ENCODE measurements at regions not wholly inside any gene's neighbourhood (a gene's known extent, or its start where the extent isn't known, plus 50 kb on each side); places are given as distances from the start of the nearest gene placed in this dataset.

- TF ChIP-seq CTCF (IDR thresholded peaks at IDR 0.05; ENCODE audit: low read length) (no peak), EZH2 (IDR thresholded peaks at IDR 0.05; ENCODE audit: borderline replicate concordance, low read length) (no peak)
- Histone ChIP-seq H3K4me1 (ENCODE audit: insufficient read depth, low read length, severe bottlenecking) (peaks cover 9% of the 10 kb centered on the region), H3K4me2 (ENCODE audit: low read length) (no peak overlapping the region), H3K27ac (ENCODE audit: low read depth, low read length, poor library complexity, severe bottlenecking) (no peak overlapping the region), H4K20me1 (ENCODE audit: insufficient read depth, low read length) (no peaks in the 10 kb centered on the region), H3K9ac (ENCODE audit: low read length) (no peak overlapping the region), H3F3A (ENCODE audit: insufficient read depth, low read length) (0 out of 2 replicates have a peak, but pooled peaks cover 3% of the 10 kb centered on the region), H3K79me2 (ENCODE audit: insufficient read depth, low read length) (no peaks in the 10 kb centered on the region), H3K4me3 (ENCODE audit: low read depth, low read length, poor library complexity, severe bottlenecking) (no peak overlapping the region), H3K9me2 (ENCODE audit: low read depth, low read length) (no peaks in the 10 kb centered on the region), H3K36me3 (ENCODE audit: insufficient read depth, low read length) (no peaks in the 10 kb centered on the region), H2AFZ (ENCODE audit: low read length) (no peak overlapping the region), H3K27me3 (ENCODE audit: insufficient read depth, low read length) (no peaks in the 10 kb centered on the region), H3K9me3 (ENCODE audit: low read length) (0 out of 2 replicates have a peak, but pooled peaks cover 4% of the 10 kb centered on the region)
These were observed 660.4 kb upstream of the GJE1 start for GRCh38 chr6:141472162-141472928.

GRCh38 chr6:141470810-141471209 lies 661.9 kb upstream of the GJE1 start:
- no peaks in the 10 kb centered on the region for H4K20me1 ChIP-seq (ENCODE audit: insufficient read depth, low read length)
- no peak overlapping the region for H3K4me2 ChIP-seq (ENCODE audit: low read length)
- H3F3A ChIP-seq (ENCODE audit: insufficient read depth, low read length) = 0 out of 2 replicates have a peak, but pooled peaks cover 3% of the 10 kb centered on the region
- TF ChIP-seq CTCF (IDR thresholded peaks at IDR 0.05; ENCODE audit: low read length) (no peak), EZH2 (IDR thresholded peaks at IDR 0.05; ENCODE audit: borderline replicate concordance, low read length) (no peak)
- H3K27me3 ChIP-seq (ENCODE audit: insufficient read depth, low read length) = no peaks in the 10 kb centered on the region
- H3K27ac ChIP-seq (ENCODE audit: low read depth, low read length, poor library complexity, severe bottlenecking) = no peak overlapping the region
- H3K9me2 ChIP-seq (ENCODE audit: low read depth, low read length) = no peaks in the 10 kb centered on the region
- H2AFZ ChIP-seq (ENCODE audit: low read length) = no peak overlapping the region
- H3K4me3 ChIP-seq (ENCODE audit: low read depth, low read length, poor library complexity, severe bottlenecking) = no peak overlapping the region
- H3K79me2 ChIP-seq (ENCODE audit: insufficient read depth, low read length) = no peaks in the 10 kb centered on the region
- H3K9ac ChIP-seq (ENCODE audit: low read length) = no peak overlapping the region
- peaks cover 22% of the 10 kb centered on the region for H3K4me1 ChIP-seq (ENCODE audit: insufficient read depth, low read length, severe bottlenecking)
- 0 out of 2 replicates have a peak, but pooled peaks cover 4% of the 10 kb centered on the region for H3K9me3 ChIP-seq (ENCODE audit: low read length)
- no peaks in the 10 kb centered on the region for H3K36me3 ChIP-seq (ENCODE audit: insufficient read depth, low read length)

- Histone ChIP-seq H3K36me3 (ENCODE audit: insufficient read depth, low read length) (no peaks in the 10 kb centered on the region), H3K9ac (ENCODE audit: low read length) (no peak overlapping the region), H3K4me1 (ENCODE audit: insufficient read depth, low read length, severe bottlenecking) (peaks cover 46% of the 10 kb centered on the region), H3K9me3 (ENCODE audit: low read length) (0 out of 2 replicates have a peak, but pooled peaks cover 4% of the 10 kb centered on the region), H3K27me3 (ENCODE audit: insufficient read depth, low read length) (no peaks in the 10 kb centered on the region), H3K79me2 (ENCODE audit: insufficient read depth, low read length) (no peaks in the 10 kb centered on the region), H4K20me1 (ENCODE audit: insufficient read depth, low read length) (no peaks in the 10 kb centered on the region), H2AFZ (ENCODE audit: low read length) (no peak overlapping the region), H3K4me2 (ENCODE audit: low read length) (no peak overlapping the region), H3K9me2 (ENCODE audit: low read depth, low read length) (no peaks in the 10 kb centered on the region), H3K4me3 (ENCODE audit: low read depth, low read length, poor library complexity, severe bottlenecking) (no peak overlapping the region), H3K27ac (ENCODE audit: low read depth, low read length, poor library complexity, severe bottlenecking) (no peak overlapping the region), H3F3A (ENCODE audit: insufficient read depth, low read length) (0 out of 2 replicates have a peak, but pooled peaks cover 3% of the 10 kb centered on the region)
- TF ChIP-seq EZH2 (IDR thresholded peaks at IDR 0.05; ENCODE audit: borderline replicate concordance, low read length) (no peak), CTCF (IDR thresholded peaks at IDR 0.05; ENCODE audit: low read length) (no peak)
These were observed 664.8 kb upstream of the GJE1 start for GRCh38 chr6:141467881-141468280.
